Panc1 (cell line): ENCODE measurements at regions not wholly inside any gene's neighbourhood (a gene's known extent, or its start where the extent isn't known, plus 50 kb on each side); places are given as distances from the start of the nearest gene placed in this dataset.

Experiments
- ATAC-seq: fragments of 200-7000 bp; cut with Tn5 transposase; 2 replicates; pipeline ENCODE4 v1.9.1; 2020; ENCODE audit warnings: mild to moderate bottlenecking, moderate library complexity
- BruUV-seq: library from RNA; stranded (reverse); fragments of 400-500 nt; replicated peaks from 2 replicates; lab custom pipeline; 2021; lab: Mats Ljungman, UMichigan
- CTCF ChIA-PET: fragments of 300-600 bp; sonication (Branson Sonifier 250); formaldehyde crosslinking; loops from one replicate; lab custom pipeline; 2022; ENCODE audit warnings: antibody characterized with exemption; lab: Charles Lee
- POLR2A ChIA-PET: fragments of 300-600 bp; sonication (Branson Sonifier 250); formaldehyde crosslinking; loops from one replicate; lab custom pipeline; 2022; ENCODE audit warnings: antibody characterized with exemption; lab: Charles Lee
- DNase-seq: peaks from one replicate; pipeline ENCODE4 v3.0.0-alpha.2; 2010; ENCODE audit warnings: low read depth, low spot score
- H3K27ac ChIP-seq: 2 replicates; pipeline ENCODE4 v1.5.1; 2011; ENCODE audit warnings: mild to moderate bottlenecking, low read length, inconsistent platforms
- H3K27me3 ChIP-seq: fragments of 200-500 bp; sonication (Bioruptor generic); 2 replicates; pipeline ENCODE4 v1.6.0; 2014; ENCODE audit warnings: low read length, inconsistent platforms; ENCODE audit not compliant: control insufficient read depth, insufficient read depth
- H3K36me3 ChIP-seq: fragments of 200-500 bp; sonication (Bioruptor generic); 2 replicates; pipeline ENCODE4 v1.5.1; 2014; ENCODE audit warnings: inconsistent platforms, mild to moderate bottlenecking, low read length, moderate library complexity; ENCODE audit not compliant: control insufficient read depth, insufficient read depth
- H3K4me1 ChIP-seq: 2 replicates; pipeline ENCODE4 v1.5.1; 2011; ENCODE audit warnings: inconsistent platforms, mild to moderate bottlenecking, low read length, moderate library complexity; ENCODE audit not compliant: control insufficient read depth, insufficient read depth
- H3K4me3 ChIP-seq, 2 experiments: 2 replicates each; pipeline ENCODE4 v1.5.1; 2011 to 2012; ENCODE audit warnings: low read depth in 2 of 2, low read length in 2 of 2, mild to moderate bottlenecking in 2 of 2, inconsistent platforms in 1 of 2, moderate library complexity in 1 of 2
- H3K9me3 ChIP-seq: fragments of 200-500 bp; sonication (Bioruptor generic); 2 replicates; pipeline ENCODE4 v1.5.1; 2014; ENCODE audit warnings: low read depth, mild to moderate bottlenecking, inconsistent platforms, low read length, moderate library complexity; ENCODE audit not compliant: control insufficient read depth, insufficient read depth
- CTCF ChIP-seq: fragments of 450-650 bp; IDR thresholded peaks from 2 replicates; pipeline ENCODE4 v1.5.1; 2017; ENCODE audit warnings: mild to moderate bottlenecking
- POLR2AphosphoS5 ChIP-seq: IDR thresholded peaks from 2 replicates; pipeline ENCODE4 v1.6.1; 2012; ENCODE audit warnings: mild to moderate bottlenecking, low read depth, low read length, moderate library complexity
- REST ChIP-seq, 2 experiments: IDR thresholded peaks; 2 replicates each; pipeline ENCODE4 v1.6.1; 2011 to 2012; ENCODE audit warnings: low read depth in 2 of 2, control low read depth in 1 of 2, low read length in 1 of 2, mild to moderate bottlenecking in 1 of 2, moderate library complexity in 1 of 2; ENCODE audit not compliant: insufficient read depth in 1 of 2
- SIN3A ChIP-seq: IDR thresholded peaks from 2 replicates; pipeline ENCODE4 v1.6.1; 2012; ENCODE audit warnings: low read depth, mild to moderate bottlenecking, low read length, moderate library complexity, borderline replicate concordance; ENCODE audit not compliant: insufficient read depth
- TCF7L2 ChIP-seq: IDR thresholded peaks from 2 replicates; pipeline ENCODE4 v1.6.1; 2011; ENCODE audit warnings: mild to moderate bottlenecking, low read depth, low read length, inconsistent platforms
- in situ Hi-C: cut with HindIII; loops from 2 replicates; pipeline ENCODE4 v1.10.0; 2016; ENCODE audit warnings: low sequenced_read_pairs, low pct_unique_long_range_greater_than_20kb
- intact Hi-C: fragments of 100-400 bp; cut with micrococcal nuclease; formaldehyde crosslinking; loops from one replicate; pipeline ENCODE4 v1.10.0; 2022; ENCODE audit not compliant: unreplicated experiment

- POLR2A ChIA-PET: no interaction called here
These were observed 74.0 kb upstream of the CTTNBP2NL start for GRCh38 chr1:112322018-112322417.

GRCh38 chr1:112322983-112323678 is 72.9 kb upstream of the CTTNBP2NL start:
- intact Hi-C loops (no loop called here), in situ Hi-C loops (no loop called here)
- BruUV-seq: no TSS peak
- Histone ChIP-seq H3K9me3 (no peaks in the 10 kb centered on the region), H3K4me1 (no peaks in the 10 kb centered on the region), H3K36me3 (no peaks in the 10 kb centered on the region), H3K4me3 (no peak overlapping the region), H3K27ac (no peak overlapping the region), H3K27me3 (no peaks in the 10 kb centered on the region)
- DNase-seq (no peak), ATAC-seq (no peak)
- POLR2A ChIA-PET: no interaction called here
- CTCF ChIA-PET: no interaction called here
- TF ChIP-seq SIN3A (no peak), CTCF (no peak), TCF7L2 (no peak), REST (IDR thresholded peaks at IDR 0.05; ENCODE audit: insufficient read depth in 1 of 2, low read depth in 2 of 2, low read length in 1 of 2) (no peak), POLR2AphosphoS5 (no peak)

More at GRCh38 chr1:112322018-112322417, 74.0 kb upstream of the CTTNBP2NL start:
- Histone ChIP-seq H3K27ac (no peak overlapping the region), H3K9me3 (no peaks in the 10 kb centered on the region), H3K27me3 (no peaks in the 10 kb centered on the region), H3K4me3 (no peak overlapping the region), H3K36me3 (no peaks in the 10 kb centered on the region), H3K4me1 (no peaks in the 10 kb centered on the region)
- BruUV-seq: no TSS peak
- intact Hi-C loops: no loop called here
- no peak for TF ChIP-seq SIN3A
- TF ChIP-seq POLR2AphosphoS5: no peak
- TF ChIP-seq REST (IDR thresholded peaks at IDR 0.05; ENCODE audit: insufficient read depth in 1 of 2, low read depth in 2 of 2, low read length in 1 of 2): no peak
- TF ChIP-seq CTCF: no peak
- no peak for TF ChIP-seq TCF7L2
- CTCF ChIA-PET: no interaction called here
- in situ Hi-C loops: no loop called here
- ATAC-seq: no peak
- DNase-seq: no peak
